Prostate gland (tissue), 2 donors: ENCODE measurements at regions not wholly inside any gene's neighbourhood (a gene's known extent, or its start where the extent isn't known, plus 50 kb on each side); places are given as distances from the start of the nearest gene placed in this dataset.

Experiments used
- DNase-seq: peaks from one replicate; pipeline ENCODE4 v3.0.0-alpha.2; 2019; ENCODE audit warnings: low spot score
- H3K27ac ChIP-seq, 2 donors: fragments of 200-600 bp; sonication (generic); 2 replicates each; pipeline ENCODE4 v1.5.1; 2017 to 2019
- H3K27me3 ChIP-seq: fragments of 200-600 bp; sonication (generic); replicated peaks from 2 replicates; pipeline ENCODE4 v1.5.1; 2019; ENCODE audit not compliant: insufficient read depth
- H3K36me3 ChIP-seq, 2 donors: fragments of 200-600 bp; sonication (generic); 1 replicate in 1 of 2; 2 replicates in 1 of 2; pipeline versions ENCODE4 v1.5.1 to v1.8.1; 2017 to 2019
- H3K4me1 ChIP-seq: fragments of 200-600 bp; sonication (generic); replicated peaks from 2 replicates; pipeline ENCODE4 v1.5.1; 2019
- H3K4me3 ChIP-seq, 2 donors: fragments of 200-600 bp; sonication (generic); 2 replicates each; pipeline ENCODE4 v1.5.1; 2017 to 2019
- H3K9me3 ChIP-seq: fragments of 200-600 bp; sonication (generic); 2 replicates; pipeline ENCODE4 v1.5.1; 2017
- CTCF ChIP-seq, 4 experiments: fragments of 200-600 bp in 2 of 4; fragments of 450-650 bp in 2 of 4; sonication (generic) in 2 of 4; IDR thresholded peaks; 1 replicate in 3 of 4; 2 replicates in 1 of 4; pipeline ENCODE4 v1.5.1; 2016 to 2019; ENCODE audit warnings: antibody characterized with exemption in 4 of 4, mild to moderate bottlenecking in 2 of 4, moderate library complexity in 2 of 4
- POLR2A ChIP-seq: fragments of 450-650 bp; IDR thresholded peaks from one replicate; pipeline ENCODE4 v1.6.1; 2016; ENCODE audit warnings: antibody characterized with exemption, mild to moderate bottlenecking
- POLR2AphosphoS5 ChIP-seq: sonication (generic); formaldehyde crosslinking; IDR thresholded peaks from one replicate; pipeline ENCODE4 v1.6.1; 2017; ENCODE audit warnings: antibody characterized with exemption
- WGBS: methylation state at CpG from one replicate; pipeline ENCODE4 v1.1.5; 2018; 5-methylcytosine and 5-hydroxymethylcytosine counted together
- intact Hi-C: fragments of 100-400 bp; cut with DNase I; formaldehyde crosslinking; loops from one replicate; pipeline ENCODE4 v1.14.2; 2022

GRCh38 chr3:176479248-176479647 lies 718.0 kb downstream of the TBL1XR1 start:
- no peaks in the 10 kb centered on the region for H3K27me3 ChIP-seq

DNA sequence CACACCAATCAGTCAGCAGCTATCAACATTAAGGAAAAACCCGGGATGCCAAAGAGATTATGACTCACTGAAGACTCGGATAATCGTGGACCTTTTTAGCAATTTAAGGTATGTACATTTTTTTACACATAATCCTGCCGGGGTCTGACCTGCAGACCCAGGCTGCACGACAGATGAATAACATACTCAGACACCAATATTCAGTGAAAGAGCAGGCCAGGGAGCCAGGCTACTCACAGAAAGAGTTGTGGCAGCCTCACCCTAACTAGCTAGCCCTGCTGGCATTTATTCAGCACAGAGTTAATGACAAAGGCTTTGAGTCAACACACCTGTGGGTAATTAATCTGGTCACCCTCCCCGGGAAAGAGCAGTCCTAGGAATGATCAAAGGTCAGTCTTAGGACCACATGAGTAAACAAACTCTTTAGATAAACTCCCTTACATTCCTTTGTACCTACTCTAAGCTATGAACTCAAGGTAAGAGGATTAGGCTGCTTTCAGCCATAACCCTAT lies 727.5 kb downstream of the TBL1XR1 start:
- no peak for TF ChIP-seq POLR2AphosphoS5
- TF ChIP-seq CTCF (IDR thresholded peaks at IDR 0.05) = no peak
- no peak for TF ChIP-seq POLR2A

More at GRCh38 chr3:176479248-176479647, 718.0 kb downstream of the TBL1XR1 start:
- TF ChIP-seq CTCF (IDR thresholded peaks at IDR 0.05) (no peak), POLR2AphosphoS5 (no peak), POLR2A (no peak)
- no peak for DNase-seq
- Histone ChIP-seq H3K27ac (no peak overlapping the region), H3K36me3 (no peaks in the 10 kb centered on the region), H3K4me1 (no peaks in the 10 kb centered on the region), H3K4me3 (no peak overlapping the region), H3K9me3 (no peaks in the 10 kb centered on the region)
- intact Hi-C loops = no loop called here
- 84% methylated on average over 6 of the region's 6 CpGs for WGBS

GRCh38 chr3:176463610-176464009 lies 733.7 kb downstream of the TBL1XR1 start:
- no peak overlapping the region for H3K27ac ChIP-seq
- intact Hi-C loops = no loop called here
- no peaks in the 10 kb centered on the region for H3K27me3 ChIP-seq
- no peaks in the 10 kb centered on the region for H3K36me3 ChIP-seq
- no peak overlapping the region for H3K4me3 ChIP-seq
- no peak for DNase-seq
- no peaks in the 10 kb centered on the region for H3K9me3 ChIP-seq
- TF ChIP-seq POLR2AphosphoS5 (no peak), CTCF (IDR thresholded peaks at IDR 0.05) (no peak), POLR2A (no peak)
- WGBS = 46% methylated on average over 2 of the region's 2 CpGs
- no peaks in the 10 kb centered on the region for H3K4me1 ChIP-seq

More for the DNA sequence above, 727.5 kb downstream of the TBL1XR1 start:
- Histone ChIP-seq H3K9me3 (no peaks in the 10 kb centered on the region), H3K4me1 (no peaks in the 10 kb centered on the region), H3K4me3 (no peak overlapping the region), H3K36me3 (no peaks in the 10 kb centered on the region), H3K27me3 (no peaks in the 10 kb centered on the region), H3K27ac (no peak overlapping the region)
- intact Hi-C loops = no loop called here
- WGBS = 44% methylated on average over 6 of the region's 6 CpGs
- no peak for DNase-seq

GRCh38 chr3:176447369-176447768 lies 749.9 kb downstream of the TBL1XR1 start:
- H3K9me3 ChIP-seq = no peaks in the 10 kb centered on the region
- H3K4me1 ChIP-seq = no peaks in the 10 kb centered on the region
- H3K27me3 ChIP-seq = no peaks in the 10 kb centered on the region
- H3K36me3 ChIP-seq = no peaks in the 10 kb centered on the region
- no peak for DNase-seq
- no peak overlapping the region for H3K27ac ChIP-seq
- WGBS = 96% methylated on average over 4 of the region's 4 CpGs
- intact Hi-C loops = no loop called here
- H3K4me3 ChIP-seq = no peak overlapping the region
- TF ChIP-seq CTCF (IDR thresholded peaks at IDR 0.05) = no peak
- TF ChIP-seq POLR2A = no peak
- TF ChIP-seq POLR2AphosphoS5 = no peak

- no peak overlapping the region for H3K4me3 ChIP-seq
- H3K27ac ChIP-seq = no peak overlapping the region
- TF ChIP-seq POLR2AphosphoS5 (no peak), POLR2A (no peak), CTCF (IDR thresholded peaks at IDR 0.05) (no peak)
- intact Hi-C loops = no loop called here
- H3K27me3 ChIP-seq = no peaks in the 10 kb centered on the region
- no peaks in the 10 kb centered on the region for H3K9me3 ChIP-seq
- no peaks in the 10 kb centered on the region for H3K36me3 ChIP-seq
- no peaks in the 10 kb centered on the region for H3K4me1 ChIP-seq
- DNase-seq = no peak
Observed at GRCh38 chr3:176442326-176442725, 755.0 kb downstream of the TBL1XR1 start.
